H9 (cell line): ENCODE measurements at regions not wholly inside any gene's neighbourhood (a gene's known extent, or its start where the extent isn't known, plus 50 kb on each side); places are given as distances from the start of the nearest gene placed in this dataset.
"Not testable (repeated sequence)": the region's sequence is repeated elsewhere in the genome, so short reads cannot be mapped to it uniquely, and the experiment has no call there.

Experiments
- DNase-seq: peaks from one replicate; pipeline ENCODE4 v3.0.0-alpha.2; 2017
- H2AFZ ChIP-seq: one replicate; pipeline ENCODE4 v1.6.1; 2013; ENCODE audit warnings: mild to moderate bottlenecking, low read length, control low read depth, moderate library complexity
- H2AK5ac ChIP-seq: 2 replicates; pipeline ENCODE4 v1.6.1; 2013; ENCODE audit warnings: low read length, control low read depth, mixed read lengths; ENCODE audit not compliant: insufficient read length
- H2BK120ac ChIP-seq: one replicate; pipeline ENCODE4 v1.6.1; 2013; ENCODE audit warnings: low read depth, mild to moderate bottlenecking, low read length, control low read depth, inconsistent platforms; ENCODE audit not compliant: poor library complexity, severe bottlenecking
- H2BK12ac ChIP-seq: 2 replicates; pipeline ENCODE4 v1.6.1; 2013; ENCODE audit warnings: low read length, control low read depth, mixed read lengths, low read depth; ENCODE audit not compliant: insufficient read length
- H2BK15ac ChIP-seq: 2 replicates; pipeline ENCODE4 v1.6.1; 2013; ENCODE audit warnings: low read depth, low read length, control low read depth
- H2BK20ac ChIP-seq: one replicate; pipeline ENCODE4 v1.6.1; 2013; ENCODE audit warnings: low read depth, mild to moderate bottlenecking, low read length, control low read depth, inconsistent platforms; ENCODE audit not compliant: poor library complexity, severe bottlenecking
- H2BK5ac ChIP-seq: 2 replicates; pipeline ENCODE4 v1.6.1; 2013; ENCODE audit warnings: low read length, control low read depth, mixed read lengths; ENCODE audit not compliant: insufficient read length
- H3K14ac ChIP-seq: 2 replicates; pipeline ENCODE4 v1.6.1; 2013; ENCODE audit warnings: low read length, control low read depth; ENCODE audit not compliant: insufficient read depth
- H3K18ac ChIP-seq: 2 replicates; pipeline ENCODE4 v1.6.1; 2013; ENCODE audit warnings: low read depth, mild to moderate bottlenecking, mixed read lengths, low read length, control low read depth; ENCODE audit not compliant: insufficient read length
- H3K23ac ChIP-seq: 2 replicates; pipeline ENCODE4 v1.6.1; 2013; ENCODE audit warnings: low read length, control low read depth, mixed read lengths, low read depth; ENCODE audit not compliant: insufficient read length
- H3K23me2 ChIP-seq: 2 replicates; pipeline ENCODE4 v1.6.1; 2013; ENCODE audit warnings: low read depth, mild to moderate bottlenecking, mixed read lengths, low read length, control low read depth; ENCODE audit not compliant: insufficient read length, poor library complexity, severe bottlenecking
- H3K27ac ChIP-seq: 2 replicates; pipeline ENCODE4 v1.5.1; 2013; ENCODE audit warnings: low read length, control low read depth, mixed read lengths, low read depth; ENCODE audit not compliant: insufficient read length
- H3K27me3 ChIP-seq: 2 replicates; pipeline ENCODE4 v1.6.1; 2013; ENCODE audit warnings: low read length, control low read depth, inconsistent platforms; ENCODE audit not compliant: insufficient read depth
- H3K4ac ChIP-seq: 2 replicates; pipeline ENCODE4 v1.6.1; 2013; ENCODE audit warnings: low read depth, mild to moderate bottlenecking, control low read depth, inconsistent platforms, low read length, moderate library complexity
- H3K4me1 ChIP-seq: 2 replicates; pipeline ENCODE4 v1.6.1; 2013; ENCODE audit warnings: low read length, control low read depth, inconsistent platforms; ENCODE audit not compliant: insufficient read depth
- H3K4me2 ChIP-seq: 2 replicates; pipeline ENCODE4 v1.6.1; 2013; ENCODE audit warnings: low read length, control low read depth, mixed read lengths; ENCODE audit not compliant: insufficient read length, insufficient read depth
- H3K56ac ChIP-seq: 2 replicates; pipeline ENCODE4 v1.6.1; 2013; ENCODE audit warnings: low read depth, mild to moderate bottlenecking, mixed read lengths, low read length, control low read depth; ENCODE audit not compliant: insufficient read length
- H3K79me1 ChIP-seq: 2 replicates; pipeline ENCODE4 v1.6.1; 2013; ENCODE audit warnings: low read depth, mild to moderate bottlenecking, moderate library complexity, low read length, control low read depth, inconsistent platforms; ENCODE audit not compliant: insufficient read depth, poor library complexity, severe bottlenecking
- H3K79me2 ChIP-seq: 2 replicates; pipeline ENCODE4 v1.6.1; 2013; ENCODE audit warnings: low read length, control low read depth, inconsistent platforms; ENCODE audit not compliant: insufficient read depth
- H3K9ac ChIP-seq: 2 replicates; pipeline ENCODE4 v1.6.1; 2013; ENCODE audit warnings: low read length, control low read depth, mixed read lengths; ENCODE audit not compliant: insufficient read length; ENCODE audit errors: extremely low read depth
- H3K9me3 ChIP-seq: one replicate; pipeline ENCODE4 v1.6.1; 2013; ENCODE audit warnings: low read depth, low read length, inconsistent platforms; ENCODE audit not compliant: control insufficient read depth
- H3T11ph ChIP-seq: one replicate; pipeline ENCODE4 v1.6.1; 2013; ENCODE audit warnings: mild to moderate bottlenecking, low read length, control low read depth, inconsistent platforms
- H4K20me1 ChIP-seq: one replicate; pipeline ENCODE4 v1.6.1; 2013; ENCODE audit not compliant: control insufficient read depth, insufficient read length, insufficient read depth
- H4K5ac ChIP-seq: 2 replicates; pipeline ENCODE4 v1.6.1; 2013; ENCODE audit warnings: low read depth, mild to moderate bottlenecking, mixed read lengths, low read length, control low read depth; ENCODE audit not compliant: insufficient read length
- H4K8ac ChIP-seq: replicated peaks from 2 replicates; pipeline ENCODE4 v1.6.1; 2013; ENCODE audit warnings: low read length, control low read depth, mixed read lengths, low read depth; ENCODE audit not compliant: insufficient read length
- H4K91ac ChIP-seq: 2 replicates; pipeline ENCODE4 v1.6.1; 2013; ENCODE audit warnings: low read depth, mild to moderate bottlenecking, moderate library complexity, mixed read lengths, low read length, control low read depth; ENCODE audit not compliant: insufficient read length
- H3K27ac Mint-ChIP-seq, 3 experiments: 2 replicates in 2 of 3; 3 replicates in 1 of 3; pipeline ENCODE4 v1.8.0; 2020 to 2021; ENCODE audit warnings: mixed read lengths in 3 of 3, mild to moderate bottlenecking in 1 of 3, moderate library complexity in 1 of 3
- H3K27me3 Mint-ChIP-seq: 2 replicates; pipeline ENCODE4 v1.8.0; 2021; ENCODE audit warnings: low read depth, mild to moderate bottlenecking, moderate library complexity, mixed read lengths
- H3K36me3 Mint-ChIP-seq, 3 experiments: 2 replicates in 2 of 3; 3 replicates in 1 of 3; pipeline ENCODE4 v1.8.0; 2020 to 2021; ENCODE audit warnings: low read depth in 3 of 3, mixed read lengths in 3 of 3; ENCODE audit not compliant: insufficient read depth in 1 of 3
- H3K4me1 Mint-ChIP-seq, 2 experiments: 2 replicates each; pipeline ENCODE4 v1.8.0; 2020; ENCODE audit warnings: mixed read lengths in 2 of 2
- H3K4me3 Mint-ChIP-seq, 2 experiments: 2 replicates in 1 of 2; 3 replicates in 1 of 2; pipeline ENCODE4 v1.8.0; 2020 to 2021; ENCODE audit warnings: mild to moderate bottlenecking in 2 of 2, mixed read lengths in 2 of 2, moderate library complexity in 1 of 2
- H3K9me3 Mint-ChIP-seq, 2 experiments: 2 replicates in 1 of 2; 3 replicates in 1 of 2; pipeline ENCODE4 v1.8.0; 2020; ENCODE audit warnings: mild to moderate bottlenecking in 2 of 2, mixed read lengths in 2 of 2, moderate library complexity in 1 of 2
- CTCF ChIP-seq: fragments of 200-600 bp; sonication (generic); conservative IDR thresholded peaks from 3 replicates; pipeline ENCODE4 v1.8.0; 2021; ENCODE audit warnings: antibody characterized with exemption, mild to moderate bottlenecking
- WGBS: extraction: QIAGEN DNeasy Blood & Tissue Kit; methylation state at CpG from one replicate; pipeline ENCODE4 v1.1.7; 2013; ENCODE audit warnings: missing lambda C conversion rate, low lambda C conversion rate, mixed read lengths; ENCODE audit not compliant: insufficient read length; ENCODE audit errors: extremely low coverage; 5-methylcytosine and 5-hydroxymethylcytosine counted together

DNA sequence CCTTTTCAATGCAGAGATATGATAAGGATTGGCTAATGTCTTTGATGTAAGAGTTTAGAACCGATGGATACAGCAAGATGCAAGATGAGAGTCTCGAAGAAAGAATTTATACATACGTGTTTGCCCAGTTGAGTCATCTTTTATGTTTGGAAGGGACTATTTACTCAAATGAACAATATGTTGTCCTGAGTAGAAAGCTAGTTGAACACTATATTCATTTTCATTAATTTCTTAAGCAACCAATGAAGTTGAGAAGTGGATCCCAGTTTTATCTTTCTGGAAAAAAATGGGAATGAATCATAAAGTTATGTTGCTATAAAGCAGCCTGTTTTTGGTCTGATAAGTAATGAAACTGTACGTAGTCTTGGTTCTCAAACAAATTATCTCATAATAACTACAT is 1431.7 kb upstream of the FLRT2 start:
- Histone ChIP-seq H2BK15ac (no peak overlapping the region), H2BK20ac (no peak overlapping the region), H3K23ac (no peak overlapping the region), H3K18ac (no peak overlapping the region), H3K27ac (no peak overlapping the region), H3K4me1 (0 out of 2 replicates have a peak, but pooled peaks cover 2% of the 10 kb centered on the region), H4K91ac (no peak overlapping the region), H3K56ac (no peak overlapping the region), H3K9me3 (peaks cover 4% of the 10 kb centered on the region), H3K27me3 (no peaks in the 10 kb centered on the region), H4K5ac (no peak overlapping the region), H4K20me1 (no peaks in the 10 kb centered on the region), H2BK12ac (no peak overlapping the region), H2AFZ (no peak overlapping the region), H4K8ac (no peak overlapping the region), H2BK120ac (no peak overlapping the region), H2AK5ac (no peak overlapping the region), H2BK5ac (no peak overlapping the region), H3K79me1 (no peaks in the 10 kb centered on the region), H3K4ac (no peak overlapping the region), H3K9ac (no peak overlapping the region), H3K23me2 (no peaks in the 10 kb centered on the region), H3K4me2 (no peak overlapping the region), H3T11ph (no peak overlapping the region), H3K14ac (no peak overlapping the region), H3K79me2 (no peaks in the 10 kb centered on the region)
- Mint-ChIP-seq H3K4me1 (peaks cover 0 to 3% of the 10 kb centered on the region in 2 experiments; a peak in 2 of 4 replicates), H3K4me3 (no peak overlapping the region), H3K9me3 (peaks cover 30 to 40% of the 10 kb centered on the region in 2 experiments), H3K27me3 (no peaks in the 10 kb centered on the region), H3K36me3 (peaks cover 15 to 38% (median 20%) of the 10 kb centered on the region in 3 experiments), H3K27ac (no peak overlapping the region)
- no peak for TF ChIP-seq CTCF
- no peak for DNase-seq
- no CpG with 5 or more reads among the region's 4 CpGs for whole genome bisulfite sequencing

DNA sequence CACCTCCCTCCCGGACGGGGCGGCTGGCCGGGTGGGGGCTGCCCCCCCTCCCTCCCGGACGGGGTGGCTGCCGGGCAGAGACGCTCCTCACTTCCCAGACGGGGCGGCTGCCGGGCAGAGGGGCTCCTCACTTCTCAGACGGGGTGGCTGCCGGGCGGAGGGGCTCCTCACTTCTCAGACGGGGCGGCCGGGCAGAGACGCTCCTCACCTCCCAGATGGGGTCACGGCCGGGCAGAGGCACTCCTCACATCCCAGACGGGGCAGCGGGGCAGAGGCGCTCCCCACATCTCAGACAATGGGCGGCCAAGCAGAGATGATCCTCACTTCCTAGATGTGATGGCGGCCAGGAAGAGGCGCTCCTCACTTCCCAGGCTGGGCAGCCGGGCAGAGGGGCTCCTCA is 1430.4 kb upstream of the FLRT2 start:
- H3K9me3 Mint-ChIP-seq, result peaks cover 38 to 49% of the 10 kb centered on the region in 2 experiments
- not testable (repeated sequence) for H3K79me2 ChIP-seq

More for the DNA sequence above, 1430.4 kb upstream of the FLRT2 start:
- not testable (repeated sequence) for H4K91ac ChIP-seq, H3K4me3 Mint-ChIP-seq, H3K18ac ChIP-seq, H3K4ac ChIP-seq, H3K14ac ChIP-seq, H3K79me1 ChIP-seq, H3K27ac ChIP-seq, H2BK15ac ChIP-seq, H2BK5ac ChIP-seq, H2BK120ac ChIP-seq, H3K23ac ChIP-seq, H3K27me3 Mint-ChIP-seq, H4K20me1 ChIP-seq, H2AK5ac ChIP-seq, H2BK20ac ChIP-seq, H3K56ac ChIP-seq, H3T11ph ChIP-seq, H4K8ac ChIP-seq, H3K4me1 Mint-ChIP-seq, H3K4me1 ChIP-seq, DNase-seq, H3K23me2 ChIP-seq, H3K9me3 ChIP-seq, H2AFZ ChIP-seq, H2BK12ac ChIP-seq, H3K9ac ChIP-seq, H3K27me3 ChIP-seq, H3K4me2 ChIP-seq, H4K5ac ChIP-seq
- peak overlapping the region in 1 of 3 experiments; percentile 40; a peak in 1 of 7 replicates for H3K27ac Mint-ChIP-seq
- no CpG with 5 or more reads among the region's 27 CpGs for WGBS
- H3K36me3 Mint-ChIP-seq, result peaks cover 19 to 44% (median 19%) of the 10 kb centered on the region in 3 experiments
